Endothelial cell of umbilical vein (primary cell): ENCODE measurements at regions not wholly inside any gene's neighbourhood (a gene's known extent, or its start where the extent isn't known, plus 50 kb on each side); places are given as distances from the start of the nearest gene placed in this dataset.

ENCODE experiments used
- BruUV-seq: library from RNA; stranded (reverse); fragments of 400-500 nt; replicated peaks from 2 replicates; lab custom pipeline; 2021; lab: Mats Ljungman, UMichigan
- CTCF ChIA-PET: fragments of 300-600, 350-600 bp; sonication (Branson Sonifier 250); formaldehyde crosslinking; loops from one replicate; lab custom pipeline; 2021; ENCODE audit warnings: antibody characterized with exemption, inconsistent platforms; lab: Charles Lee
- POLR2A ChIA-PET: fragments of 300-600, 350-600 bp; sonication (Branson Sonifier 250); formaldehyde crosslinking; loops from one replicate; lab custom pipeline; 2021; ENCODE audit warnings: antibody characterized with exemption, inconsistent platforms; lab: Charles Lee
- DNase-seq: peaks from one replicate; pipeline ENCODE4 v3.0.0-alpha.2; 2011; ENCODE audit warnings: low read depth, low spot score
- FAIRE-seq: peaks from 2 replicates; lab custom pipeline; 2011; peaks lifted over from hg19 to GRCh38; lab: Jason Lieb, UNC
- H2AFZ ChIP-seq: 2 replicates; pipeline ENCODE4 v1.6.0; 2012; ENCODE audit warnings: low read depth, low read length, control low read depth, inconsistent platforms
- H3K27ac ChIP-seq: 2 replicates; pipeline ENCODE4 v1.5.1; 2011; ENCODE audit warnings: low read depth, mild to moderate bottlenecking, control low read depth, low read length, moderate library complexity; ENCODE audit not compliant: insufficient read depth
- H3K27me3 ChIP-seq, 2 experiments: 2 replicates each; pipeline versions ENCODE4 v1.6.0 to v1.6.1; 2011; ENCODE audit warnings: low read length in 2 of 2, mixed read lengths in 1 of 2; ENCODE audit not compliant: control insufficient read depth in 2 of 2, insufficient read depth in 2 of 2
- H3K36me3 ChIP-seq, 2 experiments: 2 replicates in 1 of 2; 3 replicates in 1 of 2; pipeline ENCODE4 v1.5.1; 2011; ENCODE audit warnings: low read length in 2 of 2, mild to moderate bottlenecking in 1 of 2, moderate library complexity in 1 of 2; ENCODE audit not compliant: control insufficient read depth in 2 of 2, insufficient read depth in 2 of 2; ENCODE audit errors: extremely low read depth in 1 of 2
- H3K4me1 ChIP-seq: 3 replicates; pipeline ENCODE4 v1.5.1; 2011; ENCODE audit warnings: mild to moderate bottlenecking, low read length; ENCODE audit not compliant: control insufficient read depth, insufficient read depth; ENCODE audit errors: extremely low read depth
- H3K4me2 ChIP-seq: 2 replicates; pipeline ENCODE4 v1.6.1; 2011; ENCODE audit warnings: low read length, control low read depth, mixed read lengths; ENCODE audit not compliant: insufficient read depth
- H3K4me3 ChIP-seq, 3 experiments: fragments of 200-600 bp in 1 of 3; sonication (generic), shearing (Covaris generic) in 1 of 3; replicated peaks in 1 of 3; 2 replicates each; pipeline ENCODE4 v1.5.1; 2011 to 2016; ENCODE audit warnings: control low read depth in 3 of 3, low read length in 3 of 3, mild to moderate bottlenecking in 2 of 3, inconsistent platforms in 1 of 3, low read depth in 1 of 3, moderate library complexity in 1 of 3; ENCODE audit not compliant: insufficient read depth in 1 of 3
- H3K79me2 ChIP-seq: 2 replicates; pipeline ENCODE4 v1.6.0; 2012; ENCODE audit warnings: low read length, inconsistent platforms; ENCODE audit not compliant: control insufficient read depth, insufficient read depth
- H3K9ac ChIP-seq: replicated peaks from 2 replicates; pipeline ENCODE3; 2011; ENCODE audit warnings: low read length, control low read depth; ENCODE audit not compliant: insufficient read depth; ENCODE audit errors: extremely low read depth
- H3K9me1 ChIP-seq: replicated peaks from 3 replicates; pipeline ENCODE4 v1.6.0; 2011; ENCODE audit warnings: mild to moderate bottlenecking, low read length; ENCODE audit not compliant: control insufficient read depth, insufficient read depth; ENCODE audit errors: extremely low read depth
- H3K9me3 ChIP-seq: replicated peaks from 2 replicates; pipeline ENCODE4 v1.5.1; 2012; ENCODE audit warnings: low read length, inconsistent platforms; ENCODE audit not compliant: control insufficient read depth, insufficient read depth
- H4K20me1 ChIP-seq: replicated peaks from 2 replicates; pipeline ENCODE3; 2011; ENCODE audit warnings: mild to moderate bottlenecking, low read length; ENCODE audit not compliant: control insufficient read depth, insufficient read depth; ENCODE audit errors: extremely low read depth
- CTCF ChIP-seq, 2 donors: IDR thresholded peaks; 1 replicate in 1 of 2; 2 replicates in 1 of 2; pipeline ENCODE4 v1.5.1; 2011; ENCODE audit warnings: low read length in 2 of 2, mild to moderate bottlenecking in 2 of 2, moderate library complexity in 2 of 2, control low read depth in 1 of 2, inconsistent platforms in 1 of 2, low read depth in 1 of 2; ENCODE audit not compliant: insufficient read depth in 1 of 2; ENCODE audit errors: extremely low read depth in 1 of 2
- EZH2 ChIP-seq: IDR thresholded peaks from 2 replicates; pipeline ENCODE4 v1.6.1; 2012; ENCODE audit warnings: borderline replicate concordance, low read depth, mild to moderate bottlenecking, moderate library complexity, low read length, inconsistent platforms; ENCODE audit not compliant: severe bottlenecking
- FOS ChIP-seq: IDR thresholded peaks from 2 replicates; pipeline ENCODE4 v1.6.1; 2011; ENCODE audit warnings: mild to moderate bottlenecking, low read length, moderate library complexity, borderline replicate concordance; ENCODE audit not compliant: insufficient read depth
- GATA2 ChIP-seq: IDR thresholded peaks from 2 replicates; pipeline ENCODE4 v1.7.0; 2011; ENCODE audit warnings: low read depth, mild to moderate bottlenecking, moderate library complexity, mixed read lengths, low read length; ENCODE audit not compliant: insufficient read length, insufficient read depth
- JUN ChIP-seq: IDR thresholded peaks from 2 replicates; pipeline ENCODE4 v1.6.1; 2011; ENCODE audit warnings: borderline replicate concordance, low read depth; ENCODE audit not compliant: insufficient read length, insufficient read depth
- MAX ChIP-seq: IDR thresholded peaks from 2 replicates; pipeline ENCODE4 v1.6.1; 2011; ENCODE audit not compliant: insufficient read depth, insufficient read length
- MYC ChIP-seq: IDR thresholded peaks from one replicate; pipeline ENCODE4 v1.6.1; 2011; ENCODE audit warnings: mild to moderate bottlenecking, low read depth, low read length
- POLR2A ChIP-seq: IDR thresholded peaks from 2 replicates; pipeline ENCODE4 v1.6.1; 2012; ENCODE audit warnings: low read depth, mild to moderate bottlenecking, control low read depth, low read length
- POLR2AphosphoS5 ChIP-seq: IDR thresholded peaks from 2 replicates; pipeline ENCODE4 v1.6.1; 2012; ENCODE audit warnings: low read depth, mild to moderate bottlenecking, control low read depth, low read length, moderate library complexity; ENCODE audit not compliant: insufficient read depth
- dilution Hi-C: fragments of 300-500 bp; cut with MboI; formaldehyde crosslinking; loops from one replicate; pipeline ENCODE4 v1.15.0; 2019; ENCODE audit warnings: low sequenced_read_pairs; ENCODE audit not compliant: extremely low pct_ligation_motif_present
- intact Hi-C: fragments of 100-400 bp; cut with micrococcal nuclease; formaldehyde crosslinking; loops from one replicate; pipeline ENCODE4 v1.10.0; 2022

GRCh38 chr14:28821993-28822392, 55.4 kb downstream of the FOXG1 start:
- Histone ChIP-seq H2AFZ (no peak overlapping the region), H4K20me1 (no peaks in the 10 kb centered on the region), H3K9ac (no peak overlapping the region), H3K36me3 (no peaks in the 10 kb centered on the region), H3K79me2 (no peaks in the 10 kb centered on the region), H3K4me1 (no peaks in the 10 kb centered on the region), H3K27me3 (no peaks in the 10 kb centered on the region), H3K9me1 (no peaks in the 10 kb centered on the region), H3K4me2 (no peak overlapping the region), H3K4me3 (no peak overlapping the region), H3K27ac (no peak overlapping the region), H3K9me3 (no peaks in the 10 kb centered on the region)
- ChIA-PET CTCF (no interaction called here), POLR2A (no interaction called here)
- DNase-seq, result no peak
- no peak for TF ChIP-seq FOS
- TF ChIP-seq POLR2A, result no peak
- TF ChIP-seq CTCF (IDR thresholded peaks at IDR 0.05; ENCODE audit: extremely low read depth in 1 of 2, insufficient read depth in 1 of 2, low read depth in 1 of 2, low read length in 2 of 2), result no peak
- no peak for TF ChIP-seq EZH2
- TF ChIP-seq POLR2AphosphoS5, result no peak
- no peak for TF ChIP-seq GATA2
- TF ChIP-seq JUN, result no peak
- no peak for TF ChIP-seq MYC
- no peak for TF ChIP-seq MAX
- dilution Hi-C loops (no loop called here), intact Hi-C loops (no loop called here)
- no peak for FAIRE-seq
- no TSS peak for BruUV-seq
